Fibroblast of lung (primary cell): ENCODE measurements at regions not wholly inside any gene's neighbourhood (a gene's known extent, or its start where the extent isn't known, plus 50 kb on each side); places are given as distances from the start of the nearest gene placed in this dataset.

Experiments
- EZH2 ChIP-seq: IDR thresholded peaks from 2 replicates; pipeline ENCODE4 v1.5.1; 2012; ENCODE audit warnings: low read length, control low read depth, mild to moderate bottlenecking; ENCODE audit errors: missing control alignments
- TF ChIP-seq, protein P1 (sequence below), 2 donors: IDR thresholded peaks in 1 of 2; conservative IDR thresholded peaks in 1 of 2; 1 replicate in 1 of 2; 2 replicates in 1 of 2; pipeline ENCODE4 v1.5.1; 2011 to 2012; ENCODE audit warnings: low read length in 2 of 2, control low read depth in 1 of 2, inconsistent platforms in 1 of 2, low read depth in 1 of 2, mild to moderate bottlenecking in 1 of 2

DNA sequence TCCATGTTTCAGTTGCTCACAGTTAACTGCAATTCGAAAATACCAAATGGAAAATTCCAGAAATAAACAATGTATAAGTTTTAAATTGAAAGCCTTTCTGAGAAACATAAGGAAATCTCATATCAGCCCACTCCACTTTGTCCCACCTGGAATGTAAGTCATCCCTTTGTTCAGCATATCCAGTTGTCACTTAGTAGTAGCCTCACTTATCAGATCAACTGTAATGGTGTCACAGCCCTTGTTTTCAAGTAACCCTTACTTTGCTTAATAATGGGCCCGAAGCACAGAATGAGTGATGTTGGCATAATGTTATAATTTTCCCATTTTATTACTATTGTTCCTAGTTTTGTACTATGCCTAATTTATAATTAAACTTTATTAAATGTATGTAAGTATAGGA, 646.8 kb downstream of the C12orf50 start:
- TF ChIP-seq, protein P1, sequence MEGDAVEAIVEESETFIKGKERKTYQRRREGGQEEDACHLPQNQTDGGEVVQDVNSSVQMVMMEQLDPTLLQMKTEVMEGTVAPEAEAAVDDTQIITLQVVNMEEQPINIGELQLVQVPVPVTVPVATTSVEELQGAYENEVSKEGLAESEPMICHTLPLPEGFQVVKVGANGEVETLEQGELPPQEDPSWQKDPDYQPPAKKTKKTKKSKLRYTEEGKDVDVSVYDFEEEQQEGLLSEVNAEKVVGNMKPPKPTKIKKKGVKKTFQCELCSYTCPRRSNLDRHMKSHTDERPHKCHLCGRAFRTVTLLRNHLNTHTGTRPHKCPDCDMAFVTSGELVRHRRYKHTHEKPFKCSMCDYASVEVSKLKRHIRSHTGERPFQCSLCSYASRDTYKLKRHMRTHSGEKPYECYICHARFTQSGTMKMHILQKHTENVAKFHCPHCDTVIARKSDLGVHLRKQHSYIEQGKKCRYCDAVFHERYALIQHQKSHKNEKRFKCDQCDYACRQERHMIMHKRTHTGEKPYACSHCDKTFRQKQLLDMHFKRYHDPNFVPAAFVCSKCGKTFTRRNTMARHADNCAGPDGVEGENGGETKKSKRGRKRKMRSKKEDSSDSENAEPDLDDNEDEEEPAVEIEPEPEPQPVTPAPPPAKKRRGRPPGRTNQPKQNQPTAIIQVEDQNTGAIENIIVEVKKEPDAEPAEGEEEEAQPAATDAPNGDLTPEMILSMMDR (conservative IDR thresholded peaks at IDR 0.05 in 1 of 2, IDR thresholded peaks at IDR 0.05 in 1 of 2; ENCODE audit: low read depth in 1 of 2, low read length in 2 of 2), result no peak
- TF ChIP-seq EZH2, result no peak
